Endothelial cell of umbilical vein (primary cell): ENCODE measurements at regions not wholly inside any gene's neighbourhood (a gene's known extent, or its start where the extent isn't known, plus 50 kb on each side); places are given as distances from the start of the nearest gene placed in this dataset.

Source experiments
- EZH2 ChIP-seq: IDR thresholded peaks from 2 replicates; pipeline ENCODE4 v1.6.1; 2012; ENCODE audit warnings: borderline replicate concordance, low read depth, mild to moderate bottlenecking, moderate library complexity, low read length, inconsistent platforms; ENCODE audit not compliant: severe bottlenecking
- FOS ChIP-seq: IDR thresholded peaks from 2 replicates; pipeline ENCODE4 v1.6.1; 2011; ENCODE audit warnings: mild to moderate bottlenecking, low read length, moderate library complexity, borderline replicate concordance; ENCODE audit not compliant: insufficient read depth
- GATA2 ChIP-seq: IDR thresholded peaks from 2 replicates; pipeline ENCODE4 v1.7.0; 2011; ENCODE audit warnings: low read depth, mild to moderate bottlenecking, moderate library complexity, mixed read lengths, low read length; ENCODE audit not compliant: insufficient read length, insufficient read depth
- POLR2A ChIP-seq: IDR thresholded peaks from 2 replicates; pipeline ENCODE4 v1.6.1; 2012; ENCODE audit warnings: low read depth, mild to moderate bottlenecking, control low read depth, low read length
- POLR2AphosphoS5 ChIP-seq: IDR thresholded peaks from 2 replicates; pipeline ENCODE4 v1.6.1; 2012; ENCODE audit warnings: low read depth, mild to moderate bottlenecking, control low read depth, low read length, moderate library complexity; ENCODE audit not compliant: insufficient read depth
- TF ChIP-seq, protein P1 (sequence below), 2 donors: IDR thresholded peaks; 1 replicate in 1 of 2; 2 replicates in 1 of 2; pipeline ENCODE4 v1.5.1; 2011; ENCODE audit warnings: low read length in 2 of 2, mild to moderate bottlenecking in 2 of 2, moderate library complexity in 2 of 2, control low read depth in 1 of 2, inconsistent platforms in 1 of 2, low read depth in 1 of 2; ENCODE audit not compliant: insufficient read depth in 1 of 2; ENCODE audit errors: extremely low read depth in 1 of 2
- TF ChIP-seq, protein P2 (sequence below): IDR thresholded peaks from 2 replicates; pipeline ENCODE4 v1.6.1; 2011; ENCODE audit not compliant: insufficient read depth, insufficient read length

DNA sequence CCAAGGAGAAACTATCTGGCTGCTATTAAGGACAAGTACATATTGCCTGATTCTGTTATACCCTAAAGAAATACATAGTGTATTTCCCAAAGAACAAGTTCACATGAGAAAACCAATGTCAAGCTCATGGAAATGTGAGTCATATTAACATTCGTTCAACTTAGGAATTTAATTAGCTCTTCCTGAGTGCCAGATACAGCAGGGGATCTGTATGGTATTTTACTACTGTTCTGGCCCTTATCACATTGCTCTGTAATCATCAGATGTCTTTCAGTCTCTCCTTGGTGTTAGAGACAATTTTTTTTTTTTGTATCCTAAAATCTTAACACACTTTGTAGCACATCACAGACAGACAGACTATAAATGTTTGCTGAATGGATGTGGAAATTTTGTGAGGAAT, 395.0 kb upstream of the CRIM1 start:
- TF ChIP-seq, protein P1, sequence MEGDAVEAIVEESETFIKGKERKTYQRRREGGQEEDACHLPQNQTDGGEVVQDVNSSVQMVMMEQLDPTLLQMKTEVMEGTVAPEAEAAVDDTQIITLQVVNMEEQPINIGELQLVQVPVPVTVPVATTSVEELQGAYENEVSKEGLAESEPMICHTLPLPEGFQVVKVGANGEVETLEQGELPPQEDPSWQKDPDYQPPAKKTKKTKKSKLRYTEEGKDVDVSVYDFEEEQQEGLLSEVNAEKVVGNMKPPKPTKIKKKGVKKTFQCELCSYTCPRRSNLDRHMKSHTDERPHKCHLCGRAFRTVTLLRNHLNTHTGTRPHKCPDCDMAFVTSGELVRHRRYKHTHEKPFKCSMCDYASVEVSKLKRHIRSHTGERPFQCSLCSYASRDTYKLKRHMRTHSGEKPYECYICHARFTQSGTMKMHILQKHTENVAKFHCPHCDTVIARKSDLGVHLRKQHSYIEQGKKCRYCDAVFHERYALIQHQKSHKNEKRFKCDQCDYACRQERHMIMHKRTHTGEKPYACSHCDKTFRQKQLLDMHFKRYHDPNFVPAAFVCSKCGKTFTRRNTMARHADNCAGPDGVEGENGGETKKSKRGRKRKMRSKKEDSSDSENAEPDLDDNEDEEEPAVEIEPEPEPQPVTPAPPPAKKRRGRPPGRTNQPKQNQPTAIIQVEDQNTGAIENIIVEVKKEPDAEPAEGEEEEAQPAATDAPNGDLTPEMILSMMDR (IDR thresholded peaks at IDR 0.05; ENCODE audit: extremely low read depth in 1 of 2, insufficient read depth in 1 of 2, low read depth in 1 of 2, low read length in 2 of 2) = no peak
- TF ChIP-seq EZH2 = no peak
- TF ChIP-seq POLR2A = no peak
- TF ChIP-seq FOS = no peak
- no peak for TF ChIP-seq POLR2AphosphoS5
- TF ChIP-seq, protein P2, sequence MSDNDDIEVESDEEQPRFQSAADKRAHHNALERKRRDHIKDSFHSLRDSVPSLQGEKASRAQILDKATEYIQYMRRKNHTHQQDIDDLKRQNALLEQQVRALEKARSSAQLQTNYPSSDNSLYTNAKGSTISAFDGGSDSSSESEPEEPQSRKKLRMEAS = no peak
- no peak for TF ChIP-seq GATA2
